ENCODE measurements at regions not wholly inside any gene's neighbourhood (a gene's known extent, or its start where the extent isn't known, plus 50 kb on each side); places are given as distances from the start of the nearest gene placed in this dataset.
"Not testable (repeated sequence)": the region's sequence is repeated elsewhere in the genome, so short reads cannot be mapped to it uniquely, and the experiment has no call there.

DNA sequence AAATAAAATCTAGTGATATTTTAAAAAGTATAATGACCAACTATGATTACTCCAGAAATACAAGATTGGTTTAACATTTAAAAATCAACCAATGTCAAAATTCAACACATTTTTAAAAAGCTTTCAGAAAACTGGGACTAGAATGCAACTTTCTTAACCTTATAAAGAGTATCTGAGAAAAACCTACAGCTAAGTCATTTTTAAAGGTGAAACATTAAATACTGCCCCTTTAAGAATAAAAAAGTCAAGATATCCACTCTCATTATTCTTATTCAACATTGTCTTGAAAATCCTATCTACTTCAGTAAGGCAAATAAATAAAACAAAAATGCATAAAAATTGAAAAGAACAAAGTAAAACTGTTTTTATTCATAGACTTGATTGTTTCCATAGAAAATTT, 673.2 kb downstream of the UQCRFS1 start:
- Histone ChIP-seq H3K4me1 (no peaks in the 10 kb centered on the region), H3K36me3 (no peaks in the 10 kb centered on the region), H3K4me3 (no peak overlapping the region), H3K9me3 (no peaks in the 10 kb centered on the region), H3K27ac (no peak overlapping the region), H3K27me3 (no peaks in the 10 kb centered on the region)
- DNase-seq (ENCODE audit: extremely low spot score in 2 of 2): no peak
- no peak for TF ChIP-seq POLR2A (IDR thresholded peaks at IDR 0.05)
- no peak for TF ChIP-seq POLR2AphosphoS5 (IDR thresholded peaks at IDR 0.05; ENCODE audit: insufficient read depth in 1 of 2, low read depth in 1 of 2)
- TF ChIP-seq, protein P1, sequence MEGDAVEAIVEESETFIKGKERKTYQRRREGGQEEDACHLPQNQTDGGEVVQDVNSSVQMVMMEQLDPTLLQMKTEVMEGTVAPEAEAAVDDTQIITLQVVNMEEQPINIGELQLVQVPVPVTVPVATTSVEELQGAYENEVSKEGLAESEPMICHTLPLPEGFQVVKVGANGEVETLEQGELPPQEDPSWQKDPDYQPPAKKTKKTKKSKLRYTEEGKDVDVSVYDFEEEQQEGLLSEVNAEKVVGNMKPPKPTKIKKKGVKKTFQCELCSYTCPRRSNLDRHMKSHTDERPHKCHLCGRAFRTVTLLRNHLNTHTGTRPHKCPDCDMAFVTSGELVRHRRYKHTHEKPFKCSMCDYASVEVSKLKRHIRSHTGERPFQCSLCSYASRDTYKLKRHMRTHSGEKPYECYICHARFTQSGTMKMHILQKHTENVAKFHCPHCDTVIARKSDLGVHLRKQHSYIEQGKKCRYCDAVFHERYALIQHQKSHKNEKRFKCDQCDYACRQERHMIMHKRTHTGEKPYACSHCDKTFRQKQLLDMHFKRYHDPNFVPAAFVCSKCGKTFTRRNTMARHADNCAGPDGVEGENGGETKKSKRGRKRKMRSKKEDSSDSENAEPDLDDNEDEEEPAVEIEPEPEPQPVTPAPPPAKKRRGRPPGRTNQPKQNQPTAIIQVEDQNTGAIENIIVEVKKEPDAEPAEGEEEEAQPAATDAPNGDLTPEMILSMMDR (IDR thresholded peaks at IDR 0.05): no peak
- intact Hi-C loops (cut with DNase I): no loop called here

DNA sequence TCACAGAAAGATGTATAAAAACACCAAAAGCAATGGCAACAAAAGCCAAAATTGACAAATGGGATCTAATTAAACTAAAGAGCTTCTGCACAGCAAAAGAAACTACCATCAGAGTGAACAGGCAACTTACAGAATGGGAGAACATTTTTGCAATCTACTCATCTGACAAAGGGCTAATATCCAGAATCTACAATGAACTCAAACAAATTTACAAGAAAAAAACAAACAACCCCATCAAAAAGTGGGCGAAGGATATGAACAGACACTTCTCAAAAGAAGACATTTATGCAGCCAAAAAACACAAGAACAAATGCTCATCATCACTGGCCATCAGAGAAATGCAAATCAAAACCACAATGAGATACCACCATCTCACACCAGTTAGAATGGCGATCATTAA, 674.4 kb downstream of the UQCRFS1 start:
- DNase-seq (ENCODE audit: extremely low spot score in 2 of 2); H3K9me3 ChIP-seq; H3K27me3 ChIP-seq; H3K4me3 ChIP-seq; H3K36me3 ChIP-seq; intact Hi-C loops (cut with DNase I); H3K4me1 ChIP-seq; H3K27ac ChIP-seq: not testable (repeated sequence)

DNA sequence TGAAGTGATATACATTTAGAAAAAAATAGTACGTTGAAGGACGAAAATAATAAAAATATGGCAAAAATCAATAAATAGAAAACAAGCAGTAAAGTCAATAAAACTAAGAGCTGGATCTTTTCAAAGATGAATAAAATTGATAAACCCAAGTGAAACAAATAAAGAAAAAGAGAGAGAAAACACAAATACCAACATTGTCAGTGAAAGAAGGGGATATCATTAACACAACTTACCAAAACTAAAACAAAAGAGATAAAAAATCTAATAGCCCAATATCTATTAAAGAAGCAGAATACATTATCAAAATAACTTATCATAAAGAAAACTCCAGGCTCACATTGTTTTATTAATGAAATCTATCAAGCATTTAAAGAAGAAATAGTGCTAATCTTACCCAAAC, 675.1 kb downstream of the UQCRFS1 start:
- no peak for TF ChIP-seq POLR2A (IDR thresholded peaks at IDR 0.05)
- TF ChIP-seq, protein P1 (IDR thresholded peaks at IDR 0.05): no peak
- TF ChIP-seq POLR2AphosphoS5 (IDR thresholded peaks at IDR 0.05; ENCODE audit: insufficient read depth in 1 of 2, low read depth in 1 of 2): no peak
- no peaks in the 10 kb centered on the region for H3K27me3 ChIP-seq
- no peak for DNase-seq (ENCODE audit: extremely low spot score in 2 of 2)
- H3K9me3 ChIP-seq: no peaks in the 10 kb centered on the region
- H3K4me1 ChIP-seq: no peaks in the 10 kb centered on the region
- no peak overlapping the region for H3K4me3 ChIP-seq
- intact Hi-C loops (cut with DNase I): no loop called here
- H3K36me3 ChIP-seq: no peaks in the 10 kb centered on the region
- H3K27ac ChIP-seq: no peak overlapping the region

DNA sequence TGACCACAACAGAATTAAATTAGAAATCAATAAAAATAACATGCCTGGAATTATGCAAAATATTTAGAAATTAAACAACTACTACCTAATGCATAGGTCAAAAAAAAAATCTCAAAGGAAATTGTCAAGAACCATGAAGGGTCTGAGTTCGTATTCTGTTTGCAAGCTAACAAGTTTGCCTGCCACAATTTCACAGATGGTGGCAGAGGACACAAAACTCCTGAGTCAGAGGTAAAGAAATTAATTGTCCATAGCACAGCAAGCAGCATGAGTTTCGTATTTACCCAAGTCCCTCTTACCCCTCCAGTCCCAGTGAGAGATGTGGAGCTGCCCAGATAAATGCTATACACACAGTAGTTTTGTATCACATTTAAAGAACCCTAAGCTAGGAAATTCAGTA, 675.9 kb downstream of the UQCRFS1 start:
- no peak for DNase-seq (ENCODE audit: extremely low spot score in 2 of 2)
- intact Hi-C loops (cut with DNase I): no loop called here
- TF ChIP-seq POLR2AphosphoS5 (IDR thresholded peaks at IDR 0.05; ENCODE audit: insufficient read depth in 1 of 2, low read depth in 1 of 2): no peak

DNA sequence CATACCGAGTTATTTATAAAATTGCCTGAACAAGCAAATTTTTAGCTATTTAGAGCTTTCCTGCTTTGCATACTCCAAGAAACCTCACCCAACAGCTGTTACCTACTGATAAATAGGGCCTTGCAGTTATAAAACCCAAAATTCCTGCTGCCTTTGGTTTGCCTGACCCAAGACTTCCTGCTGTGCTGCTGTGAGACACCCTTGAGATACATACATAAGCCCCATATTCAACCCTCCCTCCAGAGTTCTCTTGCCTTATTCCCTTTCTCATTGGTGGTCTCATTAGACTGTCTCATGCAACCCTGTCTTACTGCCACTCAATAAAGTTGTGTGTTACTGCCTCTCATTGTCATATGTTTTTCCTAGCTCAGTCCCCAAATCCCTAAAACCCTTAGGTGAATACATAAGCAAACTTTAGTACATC, 677.6 kb downstream of the UQCRFS1 start:
- no peaks in the 10 kb centered on the region for H3K36me3 ChIP-seq
- no peaks in the 10 kb centered on the region for H3K27me3 ChIP-seq
- no peak for TF ChIP-seq POLR2AphosphoS5 (IDR thresholded peaks at IDR 0.05; ENCODE audit: insufficient read depth in 1 of 2, low read depth in 1 of 2)
- TF ChIP-seq, protein P1 (IDR thresholded peaks at IDR 0.05): no peak
- no peak for TF ChIP-seq POLR2A (IDR thresholded peaks at IDR 0.05)
- no peaks in the 10 kb centered on the region for H3K4me1 ChIP-seq
- no peak overlapping the region for H3K27ac ChIP-seq
- no peak for DNase-seq (ENCODE audit: extremely low spot score in 2 of 2)
- H3K4me3 ChIP-seq: no peak overlapping the region
- intact Hi-C loops (cut with DNase I): no loop called here
- H3K9me3 ChIP-seq: no peaks in the 10 kb centered on the region

More for the DNA sequence above, 675.9 kb downstream of the UQCRFS1 start:
- Histone ChIP-seq H3K9me3 (no peaks in the 10 kb centered on the region), H3K27ac (no peak overlapping the region), H3K36me3 (no peaks in the 10 kb centered on the region), H3K4me3 (no peak overlapping the region), H3K4me1 (no peaks in the 10 kb centered on the region), H3K27me3 (no peaks in the 10 kb centered on the region)

DNA sequence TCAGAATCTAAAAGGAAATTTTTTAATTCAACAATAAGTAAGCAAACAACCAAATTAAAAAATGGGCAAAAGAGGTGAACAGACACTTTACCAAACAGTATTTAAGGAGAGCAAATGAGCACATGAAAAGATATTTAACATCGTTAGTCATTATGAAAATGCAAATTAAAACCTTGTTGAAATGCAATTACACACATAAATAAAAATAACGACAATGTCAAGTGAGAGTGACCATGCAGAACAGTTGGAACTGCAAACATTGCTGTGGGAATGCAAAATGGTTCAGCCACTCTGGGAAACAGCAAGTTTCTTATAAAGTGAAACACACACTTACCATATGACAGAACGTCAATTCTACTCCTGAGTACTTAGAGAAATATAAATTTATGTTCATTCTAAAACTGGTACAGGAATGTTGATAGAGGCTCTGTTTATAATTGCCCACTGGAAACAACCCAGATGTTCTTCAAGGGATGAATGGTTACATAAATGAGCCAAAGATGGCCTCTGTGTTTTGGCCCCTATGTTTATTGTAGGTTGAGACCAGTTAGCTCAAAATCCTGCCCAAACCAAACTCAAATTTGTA, 678.1 kb downstream of the UQCRFS1 start:
- intact Hi-C loops (cut with DNase I): no loop called here
- Histone ChIP-seq H3K4me3 (no peak overlapping the region), H3K27me3 (no peaks in the 10 kb centered on the region), H3K9me3 (no peaks in the 10 kb centered on the region), H3K27ac (no peak overlapping the region), H3K4me1 (no peaks in the 10 kb centered on the region), H3K36me3 (no peaks in the 10 kb centered on the region)
- no peak for DNase-seq (ENCODE audit: extremely low spot score in 2 of 2)
- TF ChIP-seq, protein P1 (IDR thresholded peaks at IDR 0.05): no peak

Data from vagina (tissue), 2 donors.